SU-DHL-6 (cell line): ENCODE measurements at regions not wholly inside any gene's neighbourhood (a gene's known extent, or its start where the extent isn't known, plus 50 kb on each side); places are given as distances from the start of the nearest gene placed in this dataset.

Experiments
- EZH2phosphoT487 ChIP-seq: fragments of 200-600 bp; sonication (generic), shearing (Covaris generic); conservative IDR thresholded peaks from 2 replicates; pipeline ENCODE4 v1.6.1; 2018; ENCODE audit warnings: mild to moderate bottlenecking, antibody characterized with exemption, low read length, moderate library complexity, mixed read lengths
- TF ChIP-seq, protein P1 (sequence below): fragments of 200-600 bp; sonication (generic); IDR thresholded peaks from one replicate; pipeline ENCODE4 v1.5.1; 2017; ENCODE audit warnings: antibody characterized with exemption, mild to moderate bottlenecking, low read length, moderate library complexity; ENCODE audit not compliant: insufficient read depth, poor library complexity, severe bottlenecking

DNA sequence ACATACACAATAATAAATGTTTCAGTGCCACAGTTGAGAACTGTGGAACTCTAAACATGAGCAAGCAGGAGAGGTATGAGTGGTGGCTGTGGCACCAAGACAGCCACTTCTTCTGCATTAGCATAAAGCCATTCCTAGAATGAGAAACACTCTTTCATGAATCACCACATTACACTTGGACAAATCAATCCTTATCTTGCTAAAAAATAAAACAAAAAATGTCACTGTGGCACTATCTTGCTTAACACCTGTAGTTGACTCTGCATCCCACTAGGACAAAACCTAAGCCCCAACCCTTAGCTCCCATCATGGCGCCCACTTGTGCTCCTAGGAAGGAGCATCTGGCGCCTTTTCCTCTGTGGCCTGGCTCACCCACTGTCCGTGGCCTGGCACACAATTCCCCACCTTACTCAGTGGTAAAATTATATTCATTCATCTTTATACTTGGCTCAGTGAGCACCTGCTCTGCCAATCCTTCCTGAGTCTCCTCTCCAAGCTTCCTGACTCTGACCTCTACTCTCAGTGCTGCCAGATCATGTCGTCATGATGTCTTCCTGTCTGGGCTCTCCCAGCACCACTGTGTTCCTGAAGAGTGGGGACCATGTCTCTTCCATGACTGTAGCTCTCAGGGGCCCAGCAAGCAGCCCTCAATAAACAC lies 272.9 kb downstream of the LNPK start:
- no peak for TF ChIP-seq EZH2phosphoT487
- TF ChIP-seq, protein P1, sequence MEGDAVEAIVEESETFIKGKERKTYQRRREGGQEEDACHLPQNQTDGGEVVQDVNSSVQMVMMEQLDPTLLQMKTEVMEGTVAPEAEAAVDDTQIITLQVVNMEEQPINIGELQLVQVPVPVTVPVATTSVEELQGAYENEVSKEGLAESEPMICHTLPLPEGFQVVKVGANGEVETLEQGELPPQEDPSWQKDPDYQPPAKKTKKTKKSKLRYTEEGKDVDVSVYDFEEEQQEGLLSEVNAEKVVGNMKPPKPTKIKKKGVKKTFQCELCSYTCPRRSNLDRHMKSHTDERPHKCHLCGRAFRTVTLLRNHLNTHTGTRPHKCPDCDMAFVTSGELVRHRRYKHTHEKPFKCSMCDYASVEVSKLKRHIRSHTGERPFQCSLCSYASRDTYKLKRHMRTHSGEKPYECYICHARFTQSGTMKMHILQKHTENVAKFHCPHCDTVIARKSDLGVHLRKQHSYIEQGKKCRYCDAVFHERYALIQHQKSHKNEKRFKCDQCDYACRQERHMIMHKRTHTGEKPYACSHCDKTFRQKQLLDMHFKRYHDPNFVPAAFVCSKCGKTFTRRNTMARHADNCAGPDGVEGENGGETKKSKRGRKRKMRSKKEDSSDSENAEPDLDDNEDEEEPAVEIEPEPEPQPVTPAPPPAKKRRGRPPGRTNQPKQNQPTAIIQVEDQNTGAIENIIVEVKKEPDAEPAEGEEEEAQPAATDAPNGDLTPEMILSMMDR = no peak
